ENCODE measurements at regions not wholly inside any gene's neighbourhood (a gene's known extent, or its start where the extent isn't known, plus 50 kb on each side); places are given as distances from the start of the nearest gene placed in this dataset.

- TF ChIP-seq, protein P1, sequence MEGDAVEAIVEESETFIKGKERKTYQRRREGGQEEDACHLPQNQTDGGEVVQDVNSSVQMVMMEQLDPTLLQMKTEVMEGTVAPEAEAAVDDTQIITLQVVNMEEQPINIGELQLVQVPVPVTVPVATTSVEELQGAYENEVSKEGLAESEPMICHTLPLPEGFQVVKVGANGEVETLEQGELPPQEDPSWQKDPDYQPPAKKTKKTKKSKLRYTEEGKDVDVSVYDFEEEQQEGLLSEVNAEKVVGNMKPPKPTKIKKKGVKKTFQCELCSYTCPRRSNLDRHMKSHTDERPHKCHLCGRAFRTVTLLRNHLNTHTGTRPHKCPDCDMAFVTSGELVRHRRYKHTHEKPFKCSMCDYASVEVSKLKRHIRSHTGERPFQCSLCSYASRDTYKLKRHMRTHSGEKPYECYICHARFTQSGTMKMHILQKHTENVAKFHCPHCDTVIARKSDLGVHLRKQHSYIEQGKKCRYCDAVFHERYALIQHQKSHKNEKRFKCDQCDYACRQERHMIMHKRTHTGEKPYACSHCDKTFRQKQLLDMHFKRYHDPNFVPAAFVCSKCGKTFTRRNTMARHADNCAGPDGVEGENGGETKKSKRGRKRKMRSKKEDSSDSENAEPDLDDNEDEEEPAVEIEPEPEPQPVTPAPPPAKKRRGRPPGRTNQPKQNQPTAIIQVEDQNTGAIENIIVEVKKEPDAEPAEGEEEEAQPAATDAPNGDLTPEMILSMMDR (IDR thresholded peaks at IDR 0.05; ENCODE audit: poor library complexity, severe bottlenecking) = no peak
- DNase-seq (ENCODE audit: low spot score) (no peak), ATAC-seq (ENCODE audit: low read depth) (no peak)
- Histone ChIP-seq H3K4me3 (ENCODE audit: severe bottlenecking) (no peak overlapping the region), H3K27me3 (ENCODE audit: insufficient read depth, poor library complexity, severe bottlenecking) (no peaks in the 10 kb centered on the region), H3K27ac (ENCODE audit: poor library complexity, severe bottlenecking) (no peak overlapping the region), H3K4me1 (ENCODE audit: insufficient read depth, poor library complexity, severe bottlenecking) (peaks cover 8% of the 10 kb centered on the region), H3K9me3 (ENCODE audit: severe bottlenecking) (no peaks in the 10 kb centered on the region), H3K36me3 (ENCODE audit: low read depth) (no peaks in the 10 kb centered on the region)
These were observed 564.2 kb downstream of the ACTL7B start for GRCh38 chr9:108291586-108291932.

- Histone ChIP-seq H3K27me3 (ENCODE audit: insufficient read depth, poor library complexity, severe bottlenecking) (no peaks in the 10 kb centered on the region), H3K36me3 (ENCODE audit: low read depth) (no peaks in the 10 kb centered on the region), H3K4me3 (ENCODE audit: severe bottlenecking) (no peak overlapping the region), H3K9me3 (ENCODE audit: severe bottlenecking) (no peaks in the 10 kb centered on the region), H3K27ac (ENCODE audit: poor library complexity, severe bottlenecking) (no peak overlapping the region), H3K4me1 (ENCODE audit: insufficient read depth, poor library complexity, severe bottlenecking) (peaks cover 3% of the 10 kb centered on the region)
- ATAC-seq (ENCODE audit: low read depth) = no peak
- DNase-seq (ENCODE audit: low spot score) = no peak
- TF ChIP-seq, protein P1 (IDR thresholded peaks at IDR 0.05; ENCODE audit: poor library complexity, severe bottlenecking) = no peak
These were observed 564.8 kb downstream of the ACTL7B start for GRCh38 chr9:108290839-108291585.

DNA sequence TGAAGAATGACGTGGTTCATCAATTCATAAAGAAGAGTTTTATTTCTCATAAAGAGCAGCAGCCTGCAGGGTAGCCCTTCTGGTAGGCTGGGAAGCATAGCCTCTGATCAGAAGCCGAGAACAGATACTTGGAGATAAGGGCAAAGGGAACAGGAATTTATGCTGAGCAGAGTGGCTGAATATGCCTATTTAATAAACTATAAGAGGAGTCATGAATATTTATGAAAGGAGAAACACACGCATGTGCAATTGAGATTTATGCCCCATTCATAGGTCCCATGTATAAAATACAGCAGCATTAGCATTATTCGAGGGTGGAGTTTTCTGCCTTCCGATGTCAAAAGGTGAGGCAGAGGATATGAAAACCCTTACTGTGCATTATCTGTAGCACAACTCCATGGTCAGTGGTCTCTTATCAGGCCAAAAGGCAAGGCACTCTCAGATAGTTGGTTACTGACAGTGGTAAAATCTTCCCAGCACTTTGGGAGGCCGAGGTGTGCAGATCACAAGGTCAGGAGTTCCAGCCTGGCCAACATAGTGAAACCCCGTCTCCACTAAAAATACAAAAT lies 569.1 kb downstream of the ACTL7B start:
- Histone ChIP-seq H3K4me1 (ENCODE audit: insufficient read depth, poor library complexity, severe bottlenecking) (no peaks in the 10 kb centered on the region), H3K4me3 (ENCODE audit: severe bottlenecking) (no peak overlapping the region), H3K9me3 (ENCODE audit: severe bottlenecking) (no peaks in the 10 kb centered on the region), H3K27me3 (ENCODE audit: insufficient read depth, poor library complexity, severe bottlenecking) (no peaks in the 10 kb centered on the region), H3K27ac (ENCODE audit: poor library complexity, severe bottlenecking) (no peak overlapping the region), H3K36me3 (ENCODE audit: low read depth) (no peaks in the 10 kb centered on the region)
- TF ChIP-seq, protein P1 (IDR thresholded peaks at IDR 0.05; ENCODE audit: poor library complexity, severe bottlenecking) = no peak
- no peak for ATAC-seq (ENCODE audit: low read depth)
- no peak for DNase-seq (ENCODE audit: low spot score)

- ATAC-seq (ENCODE audit: low read depth) = no peak
- H3K27me3 ChIP-seq (ENCODE audit: insufficient read depth, poor library complexity, severe bottlenecking) = no peaks in the 10 kb centered on the region
These were observed 572.1 kb downstream of the ACTL7B start for GRCh38 chr9:108283696-108284095.

More at GRCh38 chr9:108283696-108284095, 572.1 kb downstream of the ACTL7B start:
- Histone ChIP-seq H3K4me3 (ENCODE audit: severe bottlenecking) (no peak overlapping the region), H3K4me1 (ENCODE audit: insufficient read depth, poor library complexity, severe bottlenecking) (no peaks in the 10 kb centered on the region), H3K27ac (ENCODE audit: poor library complexity, severe bottlenecking) (no peak overlapping the region), H3K9me3 (ENCODE audit: severe bottlenecking) (no peaks in the 10 kb centered on the region), H3K36me3 (ENCODE audit: low read depth) (no peaks in the 10 kb centered on the region)
- TF ChIP-seq, protein P1 (IDR thresholded peaks at IDR 0.05; ENCODE audit: poor library complexity, severe bottlenecking) = no peak
- DNase-seq (ENCODE audit: low spot score) = no peak

All from RWPE2 (cell line).